GM12872 (cell line): ENCODE measurements at regions not wholly inside any gene's neighbourhood (a gene's known extent, or its start where the extent isn't known, plus 50 kb on each side); places are given as distances from the start of the nearest gene placed in this dataset.

Experiments used
- CTCF ChIP-seq: IDR thresholded peaks from 3 replicates; pipeline ENCODE4 v1.5.1; 2011; ENCODE audit warnings: low read depth, mild to moderate bottlenecking, low read length, moderate library complexity; ENCODE audit not compliant: insufficient read depth

- TF ChIP-seq CTCF, result no peak
Observed at GRCh38 chr20:24724982-24725533, 224.0 kb upstream of the CST7 start.

GRCh38 chr20:24727795-24728194, 221.3 kb upstream of the CST7 start:
- no peak for TF ChIP-seq CTCF

- no peak for TF ChIP-seq CTCF
Observed at GRCh38 chr20:24729896-24730605, 219.0 kb upstream of the CST7 start.

GRCh38 chr20:24730750-24731149, 218.3 kb upstream of the CST7 start:
- TF ChIP-seq CTCF, result no peak

- no peak for TF ChIP-seq CTCF
Observed at GRCh38 chr20:24731312-24731711, 217.8 kb upstream of the CST7 start.

GRCh38 chr20:24732076-24732475, 217.0 kb upstream of the CST7 start:
- TF ChIP-seq CTCF, result no peak

GRCh38 chr20:24732599-24732998, 216.5 kb upstream of the CST7 start:
- TF ChIP-seq CTCF, result no peak
